Astrocyte (in vitro differentiated cells and primary cell): ENCODE measurements at regions not wholly inside any gene's neighbourhood (a gene's known extent, or its start where the extent isn't known, plus 50 kb on each side); places are given as distances from the start of the nearest gene placed in this dataset.

Experiments used
- DNase-seq: peaks from one replicate; pipeline ENCODE4 v3.0.0-alpha.2; 2010; ENCODE audit warnings: low read depth
- FAIRE-seq: peaks from 2 replicates; lab custom pipeline; 2011; peaks lifted over from hg19 to GRCh38; lab: Jason Lieb, UNC
- H2AFZ ChIP-seq: 2 replicates; pipeline ENCODE4 v1.6.0; 2012; ENCODE audit warnings: low read depth, low read length, inconsistent platforms
- H3K27ac ChIP-seq: 2 replicates; pipeline ENCODE4 v1.5.1; 2011; ENCODE audit warnings: low read depth, low read length, inconsistent platforms
- H3K27me3 ChIP-seq: 2 replicates; pipeline ENCODE4 v1.6.0; 2011; ENCODE audit warnings: low read length, inconsistent platforms; ENCODE audit not compliant: insufficient read depth
- H3K36me3 ChIP-seq: 2 replicates; pipeline ENCODE4 v1.5.1; 2011; ENCODE audit warnings: low read length, inconsistent platforms; ENCODE audit not compliant: insufficient read depth
- H3K4me1 ChIP-seq: 2 replicates; pipeline ENCODE4 v1.5.1; 2011; ENCODE audit warnings: low read length, inconsistent platforms; ENCODE audit not compliant: insufficient read depth
- H3K4me2 ChIP-seq: 2 replicates; pipeline ENCODE4 v1.6.0; 2012; ENCODE audit warnings: low read length, inconsistent platforms
- H3K4me3 ChIP-seq: 2 replicates; pipeline ENCODE4 v1.5.1; 2011; ENCODE audit warnings: low read depth, mild to moderate bottlenecking, low read length, inconsistent platforms; ENCODE audit not compliant: insufficient read depth
- H3K79me2 ChIP-seq: 2 replicates; pipeline ENCODE4 v1.6.0; 2012; ENCODE audit warnings: mild to moderate bottlenecking, low read length, inconsistent platforms; ENCODE audit not compliant: insufficient read depth
- H3K9ac ChIP-seq: 2 replicates; pipeline ENCODE4 v1.6.0; 2012; ENCODE audit warnings: mild to moderate bottlenecking, low read length, inconsistent platforms
- H3K9me3 ChIP-seq: 2 replicates; pipeline ENCODE4 v1.5.1; 2012; ENCODE audit warnings: low read depth, mild to moderate bottlenecking, low read length, inconsistent platforms; ENCODE audit not compliant: insufficient read depth
- H4K20me1 ChIP-seq: 2 replicates; pipeline ENCODE4 v1.6.0; 2012; ENCODE audit warnings: low read length, inconsistent platforms; ENCODE audit not compliant: insufficient read depth
- H3K27ac Mint-ChIP-seq: one replicate; pipeline ENCODE4 v1.8.0; 2021; ENCODE audit warnings: mild to moderate bottlenecking, mixed read lengths; ENCODE audit not compliant: unreplicated experiment
- H3K27me3 Mint-ChIP-seq: one replicate; pipeline ENCODE4 v1.8.0; 2021; ENCODE audit warnings: low read depth, mixed read lengths; ENCODE audit not compliant: unreplicated experiment
- H3K36me3 Mint-ChIP-seq: one replicate; pipeline ENCODE4 v1.8.0; 2021; ENCODE audit warnings: low read depth, mixed read lengths; ENCODE audit not compliant: unreplicated experiment
- H3K4me1 Mint-ChIP-seq: one replicate; pipeline ENCODE4 v1.8.0; 2021; ENCODE audit warnings: low read depth, mixed read lengths; ENCODE audit not compliant: unreplicated experiment
- H3K4me3 Mint-ChIP-seq: one replicate; pipeline ENCODE4 v1.8.0; 2021; ENCODE audit warnings: mild to moderate bottlenecking, moderate library complexity, mixed read lengths; ENCODE audit not compliant: unreplicated experiment
- H3K9me3 Mint-ChIP-seq: one replicate; pipeline ENCODE4 v1.8.0; 2021; ENCODE audit warnings: mild to moderate bottlenecking, mixed read lengths; ENCODE audit not compliant: unreplicated experiment
- CTCF ChIP-seq: IDR thresholded peaks from 2 replicates; pipeline ENCODE4 v1.5.1; 2011; ENCODE audit warnings: low read depth, mild to moderate bottlenecking, inconsistent platforms, low read length, moderate library complexity; ENCODE audit not compliant: insufficient read depth
- EZH2 ChIP-seq: IDR thresholded peaks from 2 replicates; pipeline ENCODE4 v1.6.1; 2012; ENCODE audit warnings: mild to moderate bottlenecking, low read length, inconsistent platforms; ENCODE audit not compliant: insufficient read depth

GRCh38 chr2:222993920-222994650 is 57.9 kb upstream of the KCNE4 start:
- Mint-ChIP-seq H3K36me3 (peaks cover 8% of the 10 kb centered on the region), H3K4me3 (peak overlapping the region; percentile 20), H3K27me3 (no peaks in the 10 kb centered on the region), H3K9me3 (peaks cover 5% of the 10 kb centered on the region), H3K27ac (peak overlapping the region; percentile 99), H3K4me1 (peaks cover 31% of the 10 kb centered on the region)
- H3K4me1 ChIP-seq, result no peaks in the 10 kb centered on the region
- H3K9ac ChIP-seq, result peak overlapping the region; percentile 3
- H3K4me3 ChIP-seq, result no peak overlapping the region
- TF ChIP-seq EZH2, result no peak
- H3K4me2 ChIP-seq, result peak overlapping the region; percentile 24
- no peaks in the 10 kb centered on the region for H3K27me3 ChIP-seq
- H3K9me3 ChIP-seq, result no peaks in the 10 kb centered on the region
- peak overlapping the region; percentile 28 for H3K27ac ChIP-seq
- H3K79me2 ChIP-seq, result no peaks in the 10 kb centered on the region
- no peaks in the 10 kb centered on the region for H4K20me1 ChIP-seq
- FAIRE-seq (peak; percentile 94), DNase-seq (peak; percentile 89)
- peak overlapping the region; percentile 57 for H2AFZ ChIP-seq
- no peaks in the 10 kb centered on the region for H3K36me3 ChIP-seq

- H3K27me3 Mint-ChIP-seq, result no peaks in the 10 kb centered on the region
These were observed 53.5 kb upstream of the KCNE4 start for GRCh38 chr2:222998459-222998858.

More at GRCh38 chr2:222998459-222998858, 53.5 kb upstream of the KCNE4 start:
- Histone ChIP-seq H2AFZ (no peak overlapping the region), H3K4me3 (no peak overlapping the region), H3K27me3 (no peaks in the 10 kb centered on the region), H3K9me3 (no peaks in the 10 kb centered on the region), H3K79me2 (no peaks in the 10 kb centered on the region), H3K4me1 (no peaks in the 10 kb centered on the region), H3K9ac (no peak overlapping the region), H3K27ac (no peak overlapping the region), H3K36me3 (no peaks in the 10 kb centered on the region), H4K20me1 (no peaks in the 10 kb centered on the region), H3K4me2 (no peak overlapping the region)
- peaks cover 6% of the 10 kb centered on the region for H3K36me3 Mint-ChIP-seq
- peaks cover 39% of the 10 kb centered on the region for H3K4me1 Mint-ChIP-seq
- DNase-seq, result no peak
- no peak for TF ChIP-seq EZH2
- no peak for TF ChIP-seq CTCF
- no peak overlapping the region for H3K4me3 Mint-ChIP-seq
- H3K27ac Mint-ChIP-seq, result no peak overlapping the region
- peaks cover 7% of the 10 kb centered on the region for H3K9me3 Mint-ChIP-seq
- FAIRE-seq, result no peak
